Neuronal stem cell (in vitro differentiated cells): ENCODE measurements at regions not wholly inside any gene's neighbourhood (a gene's known extent, or its start where the extent isn't known, plus 50 kb on each side); places are given as distances from the start of the nearest gene placed in this dataset.
A peak's percentile ranks its signal among the peaks of the same experiment; 100 is the strongest.

Source experiments
- DNase-seq: peaks from one replicate; pipeline ENCODE4 v3.0.0-alpha.2; 2013; ENCODE audit warnings: low spot score
- H2AFZ ChIP-seq: one replicate; pipeline ENCODE4 v1.6.1; 2013; ENCODE audit warnings: mild to moderate bottlenecking, low read length, inconsistent platforms
- H2AK5ac ChIP-seq: 2 replicates; pipeline ENCODE4 v1.6.1; 2013; ENCODE audit warnings: low read depth, mild to moderate bottlenecking, inconsistent platforms, low read length, moderate library complexity, mixed read lengths
- H2BK120ac ChIP-seq: 2 replicates; pipeline ENCODE4 v1.6.1; 2013; ENCODE audit warnings: low read depth, mild to moderate bottlenecking, inconsistent platforms, low read length, moderate library complexity, mixed read lengths
- H2BK12ac ChIP-seq: one replicate; pipeline ENCODE4 v1.6.1; 2013; ENCODE audit warnings: low read length, inconsistent platforms
- H2BK15ac ChIP-seq: 2 replicates; pipeline ENCODE4 v1.6.1; 2013; ENCODE audit warnings: mild to moderate bottlenecking, low read length, inconsistent platforms, mixed read lengths
- H2BK5ac ChIP-seq: one replicate; pipeline ENCODE4 v1.6.1; 2013; ENCODE audit warnings: inconsistent platforms, mild to moderate bottlenecking, low read length, moderate library complexity
- H3K14ac ChIP-seq: one replicate; pipeline ENCODE4 v1.6.1; 2013; ENCODE audit warnings: low read length, inconsistent platforms
- H3K18ac ChIP-seq: 2 replicates; pipeline ENCODE4 v1.6.1; 2013; ENCODE audit warnings: low read length, inconsistent platforms
- H3K23ac ChIP-seq: 2 replicates; pipeline ENCODE4 v1.6.1; 2013; ENCODE audit warnings: low read depth, mild to moderate bottlenecking, mixed read lengths, low read length, inconsistent platforms; ENCODE audit not compliant: poor library complexity
- H3K27ac ChIP-seq: replicated peaks from 3 replicates; pipeline ENCODE4 v1.5.1; 2013; ENCODE audit warnings: low read length, inconsistent platforms
- H3K27me3 ChIP-seq, 3 experiments: 2 replicates each; pipeline ENCODE4 v1.6.1; 2013; ENCODE audit warnings: low read length in 3 of 3, mild to moderate bottlenecking in 2 of 3, inconsistent platforms in 1 of 3, low read depth in 1 of 3, mixed read lengths in 1 of 3, moderate library complexity in 1 of 3; ENCODE audit not compliant: control insufficient read depth in 3 of 3, insufficient read depth in 3 of 3
- H3K36me3 ChIP-seq, 2 donors: replicated peaks in 1 of 2; 2 replicates each; pipeline ENCODE4 v1.6.1; 2013; ENCODE audit warnings: low read length in 2 of 2; ENCODE audit not compliant: control insufficient read depth in 2 of 2, insufficient read depth in 2 of 2
- H3K4ac ChIP-seq: 2 replicates; pipeline ENCODE4 v1.6.1; 2013; ENCODE audit warnings: inconsistent platforms, mild to moderate bottlenecking, low read length, moderate library complexity
- H3K4me1 ChIP-seq, 2 donors: 1 replicate in 1 of 2; 2 replicates in 1 of 2; pipeline ENCODE4 v1.6.1; 2013; ENCODE audit warnings: low read length in 2 of 2, low read depth in 1 of 2; ENCODE audit not compliant: control insufficient read depth in 2 of 2, insufficient read depth in 1 of 2
- H3K4me2 ChIP-seq: one replicate; pipeline ENCODE4 v1.6.1; 2013; ENCODE audit warnings: mild to moderate bottlenecking, low read length, inconsistent platforms; ENCODE audit not compliant: insufficient read depth, poor library complexity, severe bottlenecking
- H3K4me3 ChIP-seq, 2 donors: 2 replicates each; pipeline ENCODE4 v1.5.1; 2013; ENCODE audit warnings: low read length in 2 of 2, mild to moderate bottlenecking in 2 of 2, inconsistent platforms in 1 of 2, moderate library complexity in 1 of 2
- H3K79me1 ChIP-seq: one replicate; pipeline ENCODE4 v1.6.1; 2013; ENCODE audit warnings: low read depth, mild to moderate bottlenecking, inconsistent platforms, low read length, moderate library complexity
- H3K9ac ChIP-seq: one replicate; pipeline ENCODE4 v1.6.1; 2013; ENCODE audit warnings: mild to moderate bottlenecking, low read depth, low read length, inconsistent platforms; ENCODE audit not compliant: poor library complexity
- H3K9me3 ChIP-seq, 2 donors: replicated peaks in 1 of 2; 2 replicates each; pipeline versions ENCODE3 to v1.6.1; 2013; ENCODE audit warnings: low read length in 2 of 2, mild to moderate bottlenecking in 2 of 2, inconsistent platforms in 1 of 2, low read depth in 1 of 2, mixed read lengths in 1 of 2, moderate library complexity in 1 of 2; ENCODE audit not compliant: control insufficient read depth in 2 of 2, insufficient read depth in 1 of 2
- H4K8ac ChIP-seq: one replicate; pipeline ENCODE4 v1.6.1; 2013; ENCODE audit warnings: low read depth, mild to moderate bottlenecking, inconsistent platforms, low read length, moderate library complexity
- H4K91ac ChIP-seq: one replicate; pipeline ENCODE4 v1.6.1; 2013; ENCODE audit warnings: low read length, low read depth, mild to moderate bottlenecking, inconsistent platforms; ENCODE audit not compliant: poor library complexity
- WGBS, 2 donors: extraction: QIAGEN DNeasy Blood & Tissue Kit; methylation state at CpG; one replicate each; pipeline ENCODE4 v1.1.7; 2013; ENCODE audit warnings: missing lambda C conversion rate in 2 of 2, mixed read lengths in 1 of 2; ENCODE audit not compliant: insufficient read length in 2 of 2, insufficient replicate concordance in 1 of 2; ENCODE audit errors: extremely low coverage in 2 of 2; 5-methylcytosine and 5-hydroxymethylcytosine counted together

GRCh38 chr13:62525652-62526051 is 1110.0 kb upstream of the PCDH20 start:
- H3K23ac ChIP-seq: no peak overlapping the region
- no CpG with 5 or more reads among the region's 2 CpGs for WGBS, 2 donors
- H2AK5ac ChIP-seq: no peak overlapping the region
- peaks cover 3% of the 10 kb centered on the region in 2 donors for H3K4me1 ChIP-seq
- no peaks in the 10 kb centered on the region for H3K9me3 ChIP-seq
- no peak overlapping the region for H3K14ac ChIP-seq
- H3K4me3 ChIP-seq: no peak overlapping the region
- H3K4me2 ChIP-seq: no peak overlapping the region
- no peak for DNase-seq
- H3K27me3 ChIP-seq: no peaks in the 10 kb centered on the region
- no peak overlapping the region for H3K9ac ChIP-seq
- no peak overlapping the region for H2BK12ac ChIP-seq
- no peak overlapping the region for H2BK5ac ChIP-seq
- H3K36me3 ChIP-seq: no peaks in the 10 kb centered on the region
- no peak overlapping the region for H2AFZ ChIP-seq
- no peak overlapping the region for H3K27ac ChIP-seq
- no peak overlapping the region for H2BK120ac ChIP-seq
- no peaks in the 10 kb centered on the region for H3K79me1 ChIP-seq
- no peak overlapping the region for H3K18ac ChIP-seq
- H4K8ac ChIP-seq: no peak overlapping the region
- H3K4ac ChIP-seq: no peak overlapping the region
- H4K91ac ChIP-seq: no peak overlapping the region
- H2BK15ac ChIP-seq: no peak overlapping the region

- Histone ChIP-seq H3K18ac (no peak overlapping the region), H2AK5ac (no peak overlapping the region), H3K79me1 (no peaks in the 10 kb centered on the region), H3K27me3 (no peaks in the 10 kb centered on the region), H2BK15ac (no peak overlapping the region), H3K36me3 (no peaks in the 10 kb centered on the region), H3K27ac (no peak overlapping the region), H3K4me1 (peaks cover 3% of the 10 kb centered on the region in 2 donors), H3K9ac (no peak overlapping the region), H2BK5ac (no peak overlapping the region), H3K14ac (no peak overlapping the region), H2BK120ac (no peak overlapping the region), H4K91ac (no peak overlapping the region), H2BK12ac (no peak overlapping the region), H3K4me3 (no peak overlapping the region), H3K4me2 (no peak overlapping the region), H3K4ac (no peak overlapping the region), H3K23ac (no peak overlapping the region), H4K8ac (no peak overlapping the region), H2AFZ (peak overlapping the region; percentile 58), H3K9me3 (no peaks in the 10 kb centered on the region)
- WGBS, 2 donors: no CpG with 5 or more reads among the region's 1 CpG
- DNase-seq: no peak
Observed at GRCh38 chr13:62524498-62524897, 1108.8 kb upstream of the PCDH20 start.

- H3K27ac ChIP-seq: no peak overlapping the region
Observed at GRCh38 chr13:62524061-62524460, 1108.4 kb upstream of the PCDH20 start.

GRCh38 chr13:62512194-62513141 is 1096.8 kb upstream of the PCDH20 start:
- H4K8ac ChIP-seq: no peak overlapping the region
- peak; percentile 30 for DNase-seq
- H3K36me3 ChIP-seq: no peaks in the 10 kb centered on the region
- H2AFZ ChIP-seq: peak overlapping the region; percentile 75
- no peak overlapping the region for H2BK5ac ChIP-seq
- no peak overlapping the region for H3K9ac ChIP-seq
- no peak overlapping the region for H2BK15ac ChIP-seq
- H3K9me3 ChIP-seq: no peaks in the 10 kb centered on the region
- no peak overlapping the region for H4K91ac ChIP-seq
- H3K18ac ChIP-seq: peak overlapping the region; percentile 5
- no peaks in the 10 kb centered on the region for H3K79me1 ChIP-seq
- H2BK12ac ChIP-seq: no peak overlapping the region
- WGBS, 2 donors: no CpG with 5 or more reads among the region's 7 CpGs
- H3K23ac ChIP-seq: no peak overlapping the region
- H2BK120ac ChIP-seq: no peak overlapping the region
- no peak overlapping the region for H3K4ac ChIP-seq
- no peak overlapping the region for H3K4me2 ChIP-seq
- no peak overlapping the region for H3K14ac ChIP-seq
- no peak overlapping the region for H3K27ac ChIP-seq
- no peak overlapping the region for H2AK5ac ChIP-seq
- H3K4me3 ChIP-seq: no peak overlapping the region
- H3K27me3 ChIP-seq: no peaks in the 10 kb centered on the region
- H3K4me1 ChIP-seq: no peaks in the 10 kb centered on the region

More at GRCh38 chr13:62524061-62524460, 1108.4 kb upstream of the PCDH20 start:
- H2BK5ac ChIP-seq: no peak overlapping the region
- H3K27me3 ChIP-seq: no peaks in the 10 kb centered on the region
- H4K8ac ChIP-seq: no peak overlapping the region
- H2AK5ac ChIP-seq: no peak overlapping the region
- no peak overlapping the region for H3K4ac ChIP-seq
- H3K79me1 ChIP-seq: no peaks in the 10 kb centered on the region
- no peaks in the 10 kb centered on the region for H3K9me3 ChIP-seq
- no peak overlapping the region for H2BK12ac ChIP-seq
- H3K14ac ChIP-seq: no peak overlapping the region
- no peak overlapping the region for H2BK120ac ChIP-seq
- no peak overlapping the region for H3K4me2 ChIP-seq
- H2AFZ ChIP-seq: peak overlapping the region; percentile 58
- H4K91ac ChIP-seq: no peak overlapping the region
- no peak overlapping the region for H3K18ac ChIP-seq
- no CpG with 5 or more reads among the region's 2 CpGs for WGBS, 2 donors
- H3K4me3 ChIP-seq: no peak overlapping the region
- peaks cover 3% of the 10 kb centered on the region in 2 donors for H3K4me1 ChIP-seq
- no peak overlapping the region for H3K9ac ChIP-seq
- no peak overlapping the region for H2BK15ac ChIP-seq
- no peaks in the 10 kb centered on the region for H3K36me3 ChIP-seq
- DNase-seq: no peak
- H3K23ac ChIP-seq: no peak overlapping the region
